ENCODE measurements at regions not wholly inside any gene's neighbourhood (a gene's known extent, or its start where the extent isn't known, plus 50 kb on each side); places are given as distances from the start of the nearest gene placed in this dataset.

- Histone ChIP-seq H3K36me3 (no peaks in the 10 kb centered on the region), H3K27me3 (ENCODE audit: low read depth) (no peaks in the 10 kb centered on the region), H3K4me1 (no peaks in the 10 kb centered on the region), H3K4me3 (no peak overlapping the region), H3K9me3 (no peaks in the 10 kb centered on the region), H3K27ac (no peak overlapping the region)
- DNase-seq = no peak
- no peak for ATAC-seq
- TF ChIP-seq CTCF (IDR thresholded peaks at IDR 0.05) = no peak
- intact Hi-C loops (cut with DNase I) = no loop called here
Measured at GRCh38 chr6:141669141-141669540, 463.6 kb upstream of the GJE1 start.

GRCh38 chr6:141667580-141668309 is 465.0 kb upstream of the GJE1 start:
- TF ChIP-seq CTCF (IDR thresholded peaks at IDR 0.05) = no peak
- intact Hi-C loops (cut with DNase I) = no loop called here
- Histone ChIP-seq H3K36me3 (no peaks in the 10 kb centered on the region), H3K4me1 (no peaks in the 10 kb centered on the region), H3K9me3 (no peaks in the 10 kb centered on the region), H3K4me3 (no peak overlapping the region), H3K27ac (no peak overlapping the region), H3K27me3 (ENCODE audit: low read depth) (no peaks in the 10 kb centered on the region)
- no peak for DNase-seq
- peak in 1 of 2 donors; percentile 42 for ATAC-seq

GRCh38 chr6:141666187-141666586 is 466.5 kb upstream of the GJE1 start:
- no peaks in the 10 kb centered on the region for H3K9me3 ChIP-seq
- H3K36me3 ChIP-seq = no peaks in the 10 kb centered on the region
- H3K27me3 ChIP-seq (ENCODE audit: low read depth) = no peaks in the 10 kb centered on the region
- no peak for ATAC-seq
- no peaks in the 10 kb centered on the region for H3K4me1 ChIP-seq
- no peak for TF ChIP-seq CTCF (IDR thresholded peaks at IDR 0.05)
- no peak overlapping the region for H3K27ac ChIP-seq
- DNase-seq = no peak
- intact Hi-C loops (cut with DNase I) = no loop called here
- H3K4me3 ChIP-seq = no peak overlapping the region

- Histone ChIP-seq H3K36me3 (no peaks in the 10 kb centered on the region), H3K27me3 (ENCODE audit: low read depth) (no peaks in the 10 kb centered on the region), H3K9me3 (no peaks in the 10 kb centered on the region), H3K4me1 (no peaks in the 10 kb centered on the region), H3K27ac (no peak overlapping the region), H3K4me3 (no peak overlapping the region)
- intact Hi-C loops (cut with DNase I) = no loop called here
- no peak for DNase-seq
- no peak for TF ChIP-seq CTCF (IDR thresholded peaks at IDR 0.05)
- ATAC-seq = peak in 1 of 2 donors; percentile 19
Measured at GRCh38 chr6:141664744-141665143, 468.0 kb upstream of the GJE1 start.

GRCh38 chr6:141659582-141659981 is 473.1 kb upstream of the GJE1 start:
- H3K4me3 ChIP-seq = no peak overlapping the region
- intact Hi-C loops (cut with DNase I) = no loop called here
- H3K27me3 ChIP-seq (ENCODE audit: low read depth) = no peaks in the 10 kb centered on the region
- DNase-seq (no peak), ATAC-seq (no peak)
- TF ChIP-seq CTCF (IDR thresholded peaks at IDR 0.05) = no peak
- no peaks in the 10 kb centered on the region for H3K4me1 ChIP-seq
- no peaks in the 10 kb centered on the region for H3K9me3 ChIP-seq
- H3K36me3 ChIP-seq = no peaks in the 10 kb centered on the region
- H3K27ac ChIP-seq = no peak overlapping the region

Data from lower lobe of right lung (tissue), 2 donors.